Psoas muscle (tissue), 7 donors: ENCODE measurements at regions not wholly inside any gene's neighbourhood (a gene's known extent, or its start where the extent isn't known, plus 50 kb on each side); places are given as distances from the start of the nearest gene placed in this dataset.

Experiments used
- ATAC-seq, 4 donors: fragments of 200-7000 bp; cut with Tn5 transposase; one replicate each; pipeline ENCODE4 v1.9.1; 2020; ENCODE audit warnings: moderate library complexity in 3 of 4, mild to moderate bottlenecking in 2 of 4
- DNase-seq, 2 donors: peaks; one replicate each; pipeline ENCODE4 v3.0.0-alpha.2; 2020
- H3K27ac ChIP-seq: fragments of 200-600 bp; one replicate; pipeline ENCODE4 v1.8.0; 2022
- H3K27me3 ChIP-seq, 3 donors: fragments of 200-600 bp in 1 of 3; one replicate each; pipeline versions ENCODE4 v1.6.1 to v1.8.0; 2013 to 2022; ENCODE audit warnings: low read length in 2 of 3, mild to moderate bottlenecking in 2 of 3, moderate library complexity in 1 of 3; ENCODE audit not compliant: insufficient read depth in 3 of 3
- H3K36me3 ChIP-seq, 2 donors: fragments of 200-600 bp in 1 of 2; one replicate each; pipeline versions ENCODE4 v1.6.1 to v1.8.0; 2013 to 2022; ENCODE audit warnings: low read depth in 1 of 2, mild to moderate bottlenecking in 1 of 2, moderate library complexity in 1 of 2; ENCODE audit not compliant: insufficient read depth in 1 of 2
- H3K4me1 ChIP-seq: fragments of 200-600 bp; one replicate; pipeline ENCODE4 v1.8.0; 2022
- H3K4me3 ChIP-seq: fragments of 200-600 bp; one replicate; pipeline ENCODE4 v1.8.0; 2022; ENCODE audit warnings: mild to moderate bottlenecking
- H3K9me3 ChIP-seq: fragments of 200-600 bp; one replicate; pipeline ENCODE4 v1.8.0; 2022
- CTCF ChIP-seq: fragments of 200-600 bp; IDR thresholded peaks from one replicate; pipeline ENCODE4 v1.8.0; 2022; ENCODE audit warnings: antibody characterized with exemption
- WGBS, 3 donors: extraction: QIAGEN DNeasy Blood & Tissue Kit; methylation state at CpG; one replicate each; pipeline versions ENCODE4 v1.1.6 to v1.1.7; 2013; 5-methylcytosine and 5-hydroxymethylcytosine counted together
- intact Hi-C, 2 donors: fragments of 100-400 bp; cut with DNase I; formaldehyde crosslinking; loops; one replicate each; pipeline versions ENCODE4 v1.11.0 to v1.14.2; 2022
- donor health status: healthy with polysubstance abuse.
- donor health status: DM: no; HTN: no; CAD: no; lungs with moderate emphysema.
- donor health status: Bipolar disorder and iron deficiency.
- donor health status: healthy.
- donor health status: DM: yes; HTN: yes; CAD: no.
- donor health status: DM: no; HTN: no; CAD: no.
- donor health status: DM: yes; HTN: yes; CAD: no.

DNA sequence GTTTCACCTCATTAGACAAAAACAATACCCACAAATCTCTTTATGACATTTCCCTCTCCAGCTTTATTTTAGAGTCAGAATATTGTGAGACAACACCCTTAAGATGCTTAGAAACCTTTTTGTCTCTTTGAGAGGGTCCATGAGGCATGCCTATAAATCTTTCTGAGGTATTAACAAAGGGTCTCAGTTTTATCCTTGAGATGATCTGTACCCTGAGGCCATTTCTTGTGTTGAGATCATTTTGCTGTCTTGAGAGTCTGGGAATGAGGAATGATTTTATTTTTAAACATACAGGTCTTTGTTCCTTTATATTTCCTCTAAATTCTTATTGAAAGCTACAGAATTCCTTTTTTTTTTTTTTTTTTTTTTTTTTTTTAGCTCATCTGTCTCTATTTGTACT lies 179.7 kb upstream of the HS3ST4 start:
- no peaks in the 10 kb centered on the region for H3K9me3 ChIP-seq
- no peak for TF ChIP-seq CTCF
- intact Hi-C loops: no loop called here
- no peaks in the 10 kb centered on the region for H3K36me3 ChIP-seq
- H3K4me3 ChIP-seq: no peak overlapping the region
- no peaks in the 10 kb centered on the region for H3K27me3 ChIP-seq
- no peaks in the 10 kb centered on the region for H3K4me1 ChIP-seq
- ATAC-seq (no peak), DNase-seq (no peak)
- H3K27ac ChIP-seq: no peak overlapping the region

DNA sequence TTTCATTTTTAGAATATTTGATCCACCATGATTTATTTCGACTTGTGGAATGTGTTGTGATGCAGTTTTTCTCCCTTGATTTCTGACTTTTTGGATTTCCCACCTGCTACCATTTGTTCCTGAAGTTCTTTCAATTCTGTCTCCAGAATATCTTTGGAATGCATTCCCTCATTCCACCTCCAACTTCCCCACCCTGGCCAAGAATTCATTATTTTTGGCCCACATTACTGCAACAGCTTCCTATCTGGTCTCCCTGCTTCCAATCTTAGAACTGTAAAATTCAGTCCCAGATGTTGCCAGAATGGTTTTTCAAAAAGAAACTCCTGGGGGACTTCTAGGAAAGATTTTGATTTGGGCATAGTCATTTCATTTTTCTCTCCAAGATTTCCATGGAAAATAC lies 182.3 kb upstream of the HS3ST4 start:
- intact Hi-C loops: no loop called here
- no peaks in the 10 kb centered on the region for H3K9me3 ChIP-seq

GRCh38 chr16:25501530-25502255 lies 190.1 kb upstream of the HS3ST4 start:
- H3K36me3 ChIP-seq: no peaks in the 10 kb centered on the region
- DNase-seq (no peak), ATAC-seq (no peak)
- intact Hi-C loops: no loop called here
- no peak overlapping the region for H3K27ac ChIP-seq
- no peak overlapping the region for H3K4me3 ChIP-seq
- H3K9me3 ChIP-seq: no peaks in the 10 kb centered on the region
- WGBS, 3 donors: 52 to 55% (median 54%) methylated on average over 3 of the region's 3 CpGs
- H3K27me3 ChIP-seq: peaks cover 0 to 3% (median 0%) of the 10 kb centered on the region in 3 donors
- H3K4me1 ChIP-seq: no peaks in the 10 kb centered on the region
- TF ChIP-seq CTCF: no peak

More for the DNA sequence above, 182.3 kb upstream of the HS3ST4 start:
- no peak overlapping the region for H3K27ac ChIP-seq
- no peaks in the 10 kb centered on the region for H3K4me1 ChIP-seq
- H3K36me3 ChIP-seq: no peaks in the 10 kb centered on the region
- TF ChIP-seq CTCF: no peak
- H3K27me3 ChIP-seq: no peaks in the 10 kb centered on the region
- 15 to 30% (median 23%) methylated on average over 1 of the region's 1 CpG for WGBS, 3 donors
- no peak overlapping the region for H3K4me3 ChIP-seq
- no peak for ATAC-seq
- no peak for DNase-seq

- no peaks in the 10 kb centered on the region for H3K9me3 ChIP-seq
- no peak for DNase-seq
- peaks cover 0 to 3% (median 0%) of the 10 kb centered on the region in 3 donors for H3K27me3 ChIP-seq
- 74 to 82% (median 75%) methylated on average over 2 of the region's 2 CpGs for WGBS, 3 donors
- no peak overlapping the region for H3K27ac ChIP-seq
- H3K4me1 ChIP-seq: no peaks in the 10 kb centered on the region
- peak in 2 of 4 donors; percentile 75 to 80 for ATAC-seq
- TF ChIP-seq CTCF: no peak
- no peaks in the 10 kb centered on the region for H3K36me3 ChIP-seq
- no peak overlapping the region for H3K4me3 ChIP-seq
- intact Hi-C loops: no loop called here
Measured at GRCh38 chr16:25494292-25494691, 197.5 kb upstream of the HS3ST4 start.
